GM11168 (cell line): ENCODE measurements at regions not wholly inside any gene's neighbourhood (a gene's known extent, or its start where the extent isn't known, plus 50 kb on each side); places are given as distances from the start of the nearest gene placed in this dataset.

Experiments used
- in situ Hi-C: fragments of 300-500 bp; cut with MboI; formaldehyde crosslinking; loops from one replicate; pipeline ENCODE4 v1.12.0; 2022; ENCODE audit warnings: low sequenced_read_pairs; ENCODE audit not compliant: unreplicated experiment

DNA sequence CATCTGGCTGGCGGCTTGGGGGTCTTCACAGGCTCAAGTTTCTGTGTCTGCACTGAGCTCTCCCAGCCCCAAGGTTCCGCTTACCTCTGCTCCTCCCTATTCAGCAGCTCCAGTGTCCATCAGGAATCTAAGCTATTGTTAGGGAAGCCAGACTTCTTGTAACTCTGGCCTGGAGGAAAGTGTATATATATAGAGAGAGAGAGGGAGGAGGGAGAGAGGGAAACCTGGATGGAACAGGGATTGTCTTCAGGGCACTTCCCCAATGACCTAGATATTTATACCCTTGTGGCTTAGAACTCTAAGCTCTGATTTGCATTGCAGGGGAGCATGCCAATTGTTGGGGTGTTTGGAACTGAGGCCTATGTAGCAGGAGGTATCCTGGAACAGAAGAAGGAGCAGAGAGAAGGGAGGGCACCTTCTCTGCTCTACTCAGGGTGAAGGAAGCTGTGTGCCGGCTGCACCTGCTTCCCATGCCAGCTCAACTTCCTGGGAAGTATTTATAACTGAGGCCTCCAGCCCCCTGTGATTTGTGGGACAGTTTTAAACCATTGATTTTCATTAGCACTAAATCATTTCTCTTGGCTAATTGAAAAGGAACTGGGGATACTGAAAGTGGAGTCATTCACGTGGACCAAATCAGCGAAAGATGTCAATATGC, 70.9 kb downstream of the NAV1 start:
- in situ Hi-C loops = no loop called here

DNA sequence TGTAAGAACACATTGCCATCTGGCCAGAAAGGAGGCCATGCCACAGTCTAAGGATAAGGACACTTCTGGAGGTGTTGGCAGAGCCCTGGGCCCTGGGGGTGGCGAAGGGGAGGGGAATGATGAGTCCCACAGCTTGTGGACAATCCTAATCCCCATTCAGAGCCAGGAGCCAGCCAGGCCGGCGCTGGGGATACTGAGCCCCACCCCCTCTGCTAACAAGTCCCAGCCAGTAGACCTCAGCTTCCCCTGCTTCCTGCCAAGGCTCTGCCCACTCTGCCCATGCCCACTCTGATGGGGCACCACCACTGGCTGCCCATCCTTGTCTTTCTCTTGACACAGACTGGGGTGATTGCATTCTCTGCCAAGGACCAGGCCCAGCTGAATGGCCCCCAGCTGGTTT, 71.9 kb downstream of the NAV1 start:
- in situ Hi-C loops = no loop called here

DNA sequence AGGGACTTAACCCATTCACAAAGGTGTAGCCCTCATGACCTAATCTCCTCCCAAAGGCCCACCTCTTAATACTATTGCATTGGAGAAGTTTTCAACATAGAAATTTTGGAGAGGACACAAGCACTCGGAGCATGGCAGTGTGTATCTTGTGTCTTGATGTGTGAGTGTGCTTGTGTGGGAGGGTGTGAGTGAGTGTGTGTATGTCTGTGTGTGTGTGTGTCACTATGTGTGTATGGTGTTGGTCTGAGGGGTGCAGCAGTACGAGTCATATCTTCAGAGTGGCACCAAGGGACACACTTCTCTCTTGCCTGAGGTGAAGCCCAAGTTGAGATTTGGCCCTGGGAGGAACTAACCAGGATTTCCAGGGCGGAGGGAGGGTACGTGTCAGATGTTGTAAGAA, 73.7 kb downstream of the NAV1 start:
- in situ Hi-C loops = no loop called here

DNA sequence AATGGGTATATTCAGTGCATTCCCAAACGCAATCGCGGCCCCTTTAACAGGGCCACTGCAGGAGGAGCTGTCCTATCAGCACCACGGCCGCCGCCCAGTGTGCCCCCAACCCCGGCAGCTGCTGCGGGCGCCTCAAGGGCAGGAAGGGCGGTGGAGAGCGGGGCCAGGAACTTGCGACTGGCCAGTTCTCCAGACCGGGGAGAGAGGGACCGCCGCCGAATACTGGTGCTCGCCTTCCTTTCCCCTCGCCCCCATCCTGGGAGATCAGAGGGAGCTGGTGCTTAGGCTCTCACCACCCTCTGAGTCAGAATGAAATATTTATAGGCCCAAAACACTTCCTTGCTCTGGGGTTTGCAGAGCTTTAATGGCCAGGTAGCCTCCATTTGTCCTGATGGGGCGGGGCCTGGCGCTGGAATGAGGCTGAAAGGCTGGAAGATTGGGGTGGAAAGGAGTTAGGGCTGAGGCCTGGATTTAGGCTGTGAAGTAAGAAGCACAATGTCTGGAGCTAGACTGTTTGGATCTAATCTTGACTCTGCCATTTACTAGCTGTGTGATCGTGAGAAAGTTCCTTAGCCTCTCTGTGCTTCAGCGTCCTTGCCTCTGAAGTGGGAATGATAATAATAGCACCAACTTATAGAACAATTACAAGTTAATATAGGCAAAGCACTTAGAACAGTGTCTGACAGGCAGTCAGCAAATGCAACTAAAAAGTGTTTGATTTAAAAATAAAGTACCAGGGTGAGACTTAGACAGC, 75.5 kb downstream of the NAV1 start:
- in situ Hi-C loops = no loop called here

DNA sequence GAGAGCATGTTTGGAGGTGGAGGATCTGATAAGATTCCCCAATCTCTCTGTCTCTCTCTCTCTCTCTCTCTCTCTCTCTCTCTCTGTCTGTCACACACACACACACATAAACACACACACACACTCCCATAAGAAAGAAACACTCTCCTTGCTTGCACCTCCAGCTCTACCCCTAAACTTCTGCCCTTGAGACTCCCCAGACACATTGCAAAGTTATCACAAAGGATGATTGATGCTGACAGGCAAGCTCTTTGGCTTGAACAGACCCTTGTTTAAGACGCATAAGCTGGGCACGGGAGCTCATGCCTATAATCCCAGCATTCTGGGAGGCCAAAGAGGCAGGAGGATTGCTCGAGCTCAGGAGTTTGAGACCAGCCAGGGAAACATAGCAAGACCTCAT, 78.2 kb downstream of the NAV1 start:
- in situ Hi-C loops = no loop called here

DNA sequence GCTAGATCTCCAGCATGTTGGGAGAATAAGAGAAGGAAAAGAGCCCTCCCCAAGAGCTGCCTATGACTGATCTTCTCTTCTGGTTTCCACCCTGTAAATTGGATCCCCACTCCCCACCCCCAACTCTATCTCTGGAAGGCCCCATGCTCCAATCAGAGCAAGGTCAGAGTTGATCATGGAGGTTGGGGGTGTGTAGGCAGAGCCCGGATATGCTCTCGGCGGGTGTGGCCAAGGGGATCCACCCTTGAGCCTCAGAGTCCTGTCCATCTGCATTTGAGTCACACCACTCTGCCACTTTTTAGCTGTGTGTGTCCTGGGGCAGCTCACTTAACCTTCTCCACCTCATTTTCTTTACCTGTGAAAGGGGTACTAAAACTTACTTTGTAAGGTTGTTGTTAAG, 79.5 kb downstream of the NAV1 start:
- in situ Hi-C loops = no loop called here

DNA sequence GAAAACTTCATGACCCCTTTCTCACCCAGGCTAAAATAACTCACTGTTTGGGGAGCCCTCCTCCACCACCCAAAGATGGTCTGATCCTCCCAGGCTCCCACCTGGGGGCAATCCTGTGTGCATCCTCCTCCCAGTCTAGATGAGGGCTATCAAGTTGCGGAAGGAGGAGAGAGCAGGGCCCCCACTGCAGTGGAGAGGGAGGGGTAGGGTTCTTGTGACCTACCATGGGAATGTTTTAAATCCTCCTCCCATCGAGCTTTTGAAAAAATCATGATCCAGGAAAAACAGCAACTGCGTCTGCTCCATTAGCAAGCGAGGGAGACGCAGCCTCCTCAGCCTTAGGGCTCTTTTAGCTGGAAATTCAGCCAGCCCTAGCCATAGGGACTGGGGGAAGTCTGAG, 80.0 kb downstream of the NAV1 start:
- in situ Hi-C loops = no loop called here

DNA sequence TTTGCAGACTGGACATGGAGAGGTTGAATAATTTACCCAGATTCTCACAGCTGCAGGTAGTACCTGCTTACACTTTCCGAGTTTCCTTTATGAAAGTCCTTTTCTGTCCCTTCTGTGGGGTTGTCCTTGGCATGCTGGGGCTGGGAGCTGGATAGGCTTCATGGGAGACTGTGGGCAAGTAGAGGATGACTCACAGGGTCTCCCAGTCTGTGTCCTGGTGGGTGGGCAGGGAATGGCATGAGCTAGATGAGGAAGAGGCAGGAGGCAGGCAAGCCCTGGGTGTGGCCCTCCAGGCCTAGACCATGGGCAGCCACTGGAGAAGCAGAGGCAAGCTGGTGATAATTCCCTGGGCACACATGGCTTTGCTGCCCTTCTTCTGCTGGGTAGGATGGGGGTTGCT, 80.6 kb downstream of the NAV1 start:
- in situ Hi-C loops = no loop called here

DNA sequence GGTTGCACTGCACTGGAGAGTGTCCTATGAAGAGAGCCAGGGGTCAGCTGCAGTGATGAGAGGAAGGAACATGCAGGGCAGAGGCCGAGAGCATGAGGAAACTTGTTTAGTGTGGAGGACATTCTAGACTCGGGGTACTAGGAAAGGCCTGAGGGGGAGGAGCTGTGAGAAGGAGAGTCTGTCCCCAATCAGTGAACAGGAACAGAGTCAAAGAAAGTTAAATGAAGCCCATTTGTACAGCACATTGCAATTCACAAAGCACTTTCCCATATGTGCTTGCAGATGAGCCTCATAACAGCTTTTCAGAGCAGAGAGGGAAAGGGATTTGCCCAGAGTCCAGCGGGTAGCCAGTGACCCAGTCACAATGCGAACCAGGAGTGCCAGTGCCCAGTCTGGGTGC, 83.4 kb downstream of the NAV1 start:
- in situ Hi-C loops = no loop called here

DNA sequence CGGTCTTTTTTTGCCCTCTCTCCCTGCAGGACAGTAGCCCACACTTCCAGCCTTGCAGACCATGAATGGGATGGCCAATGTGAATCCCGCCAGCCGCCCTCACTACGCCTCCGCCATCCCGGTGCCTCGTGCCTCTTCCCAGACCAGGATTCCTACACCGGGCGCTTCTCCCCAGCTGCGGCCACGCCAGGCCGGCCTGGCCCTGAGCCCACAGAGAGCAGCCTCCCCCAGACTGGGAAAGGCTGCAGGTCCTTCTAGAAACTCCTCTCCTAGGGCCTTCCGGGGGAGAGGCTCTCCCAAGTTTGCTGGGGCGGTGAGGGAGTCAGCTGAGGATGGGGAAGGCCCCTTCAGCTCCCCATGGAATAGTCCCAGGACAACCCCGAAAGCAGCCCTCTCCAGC, 83.9 kb downstream of the NAV1 start:
- in situ Hi-C loops = no loop called here

DNA sequence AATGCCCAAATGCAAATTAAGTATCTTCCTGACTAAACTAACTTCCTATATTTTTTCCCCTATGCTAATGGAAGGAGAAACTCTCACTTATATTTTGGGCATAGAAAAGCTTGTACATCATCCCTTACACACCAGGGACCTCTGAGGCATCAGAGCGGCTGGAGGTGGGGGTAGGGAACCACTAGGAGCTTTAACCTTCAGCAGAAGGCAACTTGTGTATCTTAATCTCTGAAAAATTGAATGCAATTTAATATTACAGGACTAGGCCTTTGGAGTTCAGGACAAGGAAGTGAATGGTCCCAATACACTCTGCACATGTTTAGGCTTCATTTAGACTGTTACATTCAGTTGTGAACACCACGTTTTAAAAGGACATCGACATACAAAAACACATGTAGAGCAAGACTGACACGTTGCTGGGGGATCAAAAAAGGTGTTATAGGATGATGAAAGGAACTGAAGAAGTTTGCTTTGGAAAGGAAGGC, 85.9 kb downstream of the NAV1 start:
- in situ Hi-C loops = no loop called here

DNA sequence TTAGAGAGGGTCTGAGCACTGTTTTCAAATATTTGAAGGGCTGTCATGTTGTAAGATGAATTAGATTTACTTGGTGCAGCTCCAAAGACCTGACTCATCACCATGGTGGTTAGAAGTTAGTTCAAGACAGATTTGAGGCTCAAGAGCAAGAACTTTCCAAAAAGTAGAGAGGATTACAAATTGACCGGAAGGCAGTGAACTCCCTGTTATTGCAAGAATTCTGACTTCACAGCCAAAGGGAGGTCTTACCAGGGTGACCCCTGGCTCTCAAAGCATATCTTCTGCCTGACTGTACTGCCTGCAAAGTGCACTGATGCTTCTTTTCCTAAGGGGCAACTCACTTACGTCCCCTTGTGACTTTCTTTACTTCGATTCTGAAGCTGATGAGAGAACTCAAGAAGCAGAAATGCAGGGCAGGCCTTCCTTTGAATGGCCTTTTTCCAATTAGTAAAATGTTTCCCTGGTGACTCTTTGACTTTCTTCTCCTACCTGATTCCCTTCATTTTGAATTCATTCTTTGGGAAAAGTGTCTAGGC, 86.4 kb downstream of the NAV1 start:
- in situ Hi-C loops = no loop called here

DNA sequence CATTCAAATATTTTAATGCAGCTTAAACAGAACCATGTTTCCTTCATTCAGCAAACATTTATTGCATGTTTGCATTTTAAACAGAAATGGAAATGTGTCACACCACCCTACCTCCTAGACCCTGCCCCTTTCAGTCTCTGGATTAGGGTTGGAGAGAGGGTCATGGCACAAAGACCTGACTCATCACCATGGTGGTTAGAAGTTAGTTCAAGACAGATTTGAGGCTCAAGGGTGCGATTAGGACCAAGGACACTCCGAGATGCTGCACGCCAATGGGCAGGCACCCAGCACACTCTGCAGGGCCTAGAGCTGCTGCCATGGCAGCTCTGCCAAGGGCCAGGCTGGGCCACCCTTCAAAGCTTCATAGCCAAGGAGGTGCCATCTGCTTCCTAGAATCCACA, 86.9 kb downstream of the NAV1 start:
- in situ Hi-C loops = no loop called here

DNA sequence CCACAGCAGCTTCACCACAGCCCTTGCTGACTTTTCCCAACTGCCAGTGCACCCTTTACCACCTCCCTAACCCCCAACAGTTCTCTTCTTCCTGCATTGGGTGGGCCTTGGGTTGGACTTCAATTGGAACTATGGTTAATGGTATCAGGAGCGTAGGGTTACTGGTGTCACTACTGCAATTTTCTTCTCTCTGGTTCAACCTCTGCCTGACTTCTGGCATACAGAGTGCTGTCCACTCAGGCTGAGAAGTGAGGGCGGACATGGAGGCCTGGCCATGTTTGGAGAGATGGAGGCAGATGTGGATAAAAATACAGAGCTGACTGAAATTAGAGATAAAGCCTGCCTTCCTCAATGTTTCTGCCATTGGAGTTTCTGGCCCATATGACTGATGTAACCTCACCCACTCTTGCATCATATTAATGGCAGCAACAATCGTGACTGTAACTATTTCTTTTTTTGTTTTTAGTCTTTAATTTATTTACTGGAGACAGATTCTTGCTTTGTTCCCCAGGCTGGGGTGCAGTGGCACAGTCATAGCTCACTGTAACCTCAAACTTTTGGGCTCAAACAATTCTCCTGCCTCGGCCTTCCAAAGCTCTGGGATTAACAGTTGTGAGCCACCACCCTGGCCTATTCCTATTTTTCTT, 87.8 kb downstream of the NAV1 start:
- in situ Hi-C loops = no loop called here

DNA sequence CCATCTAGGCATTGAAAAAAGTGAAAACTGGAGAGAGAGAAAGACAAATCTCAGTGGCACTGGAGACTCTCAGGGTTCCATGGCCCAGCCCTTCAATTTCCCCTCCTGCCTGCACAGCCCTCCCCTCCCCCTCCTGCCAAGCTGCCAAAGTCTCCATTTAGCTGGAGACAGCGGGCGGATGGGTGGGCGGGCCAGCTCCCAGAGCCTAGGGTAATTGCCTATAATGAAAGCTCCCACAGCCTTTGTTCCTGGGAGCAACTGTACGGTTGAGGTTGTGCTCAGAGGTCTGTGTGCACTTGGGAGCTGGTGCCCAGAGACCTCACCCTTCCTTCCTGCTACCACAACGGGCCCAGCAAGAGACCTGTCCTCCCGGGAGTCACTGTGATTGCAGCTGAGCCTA, 89.6 kb downstream of the NAV1 start:
- in situ Hi-C loops = no loop called here

DNA sequence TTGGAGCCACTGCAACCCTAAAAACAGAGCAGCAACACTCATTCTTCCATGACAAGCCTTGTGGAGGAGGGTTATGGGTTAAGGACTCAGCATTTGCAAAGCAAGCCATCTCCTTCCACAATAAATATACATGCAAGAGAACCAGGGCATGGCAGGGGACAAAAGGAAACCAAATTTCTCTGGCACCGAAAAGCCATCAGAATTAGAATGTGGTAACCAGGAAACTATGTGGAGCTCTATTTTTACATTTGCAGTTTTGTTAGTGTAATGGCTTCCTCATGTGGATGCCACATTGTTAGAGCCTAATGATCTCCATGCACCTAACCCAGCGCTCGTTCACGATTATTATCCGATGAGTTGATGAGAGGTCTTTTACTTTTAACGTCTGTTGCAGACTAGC, 91.7 kb downstream of the NAV1 start:
- in situ Hi-C loops = no loop called here

DNA sequence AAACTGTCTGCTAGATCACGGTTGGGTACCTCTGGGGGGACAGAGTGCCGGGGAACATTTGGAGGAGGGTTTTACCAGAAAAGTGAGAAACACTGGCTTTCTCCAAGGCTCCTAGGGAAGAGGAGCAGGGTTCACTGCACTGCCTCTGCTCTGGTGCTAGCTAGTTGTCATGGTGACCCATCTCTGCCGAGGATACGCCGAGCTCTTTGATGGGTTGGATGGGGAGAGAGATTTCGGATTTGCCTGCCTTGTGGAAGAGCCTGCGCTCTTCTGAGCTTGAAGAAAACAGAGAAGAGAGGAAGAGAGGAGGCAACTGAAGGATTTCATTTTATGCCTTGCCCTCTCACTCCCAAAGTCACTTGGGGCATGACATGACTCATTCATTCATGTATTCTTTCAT, 92.1 kb downstream of the NAV1 start:
- in situ Hi-C loops = no loop called here

DNA sequence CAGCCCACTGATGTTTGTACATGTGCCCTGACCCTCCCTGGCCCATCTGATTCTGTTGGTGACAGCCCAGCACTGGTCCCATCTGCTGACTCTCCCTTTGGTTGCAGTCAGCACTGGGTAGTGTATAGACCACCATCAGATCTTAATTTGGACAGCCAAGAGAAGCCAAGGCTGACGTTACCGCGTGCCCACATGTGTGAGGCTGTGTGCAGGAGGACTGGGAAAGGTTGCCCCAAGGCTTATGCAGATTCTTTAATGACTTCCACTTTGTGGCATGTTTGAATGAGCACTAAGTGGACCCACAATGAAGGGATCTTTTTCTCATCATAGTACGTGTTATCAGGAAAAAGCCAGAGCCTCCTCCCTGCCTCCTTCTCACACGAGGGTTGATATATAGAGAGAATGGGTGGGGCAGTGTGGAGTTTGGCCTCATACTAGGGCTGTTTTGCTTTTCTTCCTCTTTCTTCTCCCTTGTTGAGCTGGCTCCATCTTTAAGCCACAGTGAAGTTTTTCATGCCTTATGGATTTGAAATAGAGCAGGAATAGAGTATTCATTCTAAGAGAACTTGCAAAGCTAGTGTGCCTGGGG, 93.5 kb downstream of the NAV1 start:
- in situ Hi-C loops = no loop called here

DNA sequence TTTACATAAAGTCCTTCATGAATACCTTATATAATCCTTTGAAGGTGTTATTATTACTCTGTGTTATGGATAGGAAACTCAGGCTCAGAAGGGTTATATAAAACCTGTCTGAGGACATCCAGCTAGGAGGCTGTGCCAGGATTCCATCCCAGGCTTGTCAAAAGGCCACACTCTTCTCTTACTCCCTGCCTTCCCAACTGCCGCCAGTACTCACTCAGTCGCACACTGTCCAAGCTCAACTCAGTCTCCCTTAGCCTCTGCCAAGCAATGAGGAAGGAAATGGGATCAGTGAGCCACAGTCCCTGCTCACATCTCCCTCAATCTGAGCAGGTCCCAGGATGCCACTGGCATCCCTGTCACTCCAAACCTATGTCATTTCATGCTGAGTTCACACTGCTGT, 94.4 kb downstream of the NAV1 start:
- in situ Hi-C loops = no loop called here

DNA sequence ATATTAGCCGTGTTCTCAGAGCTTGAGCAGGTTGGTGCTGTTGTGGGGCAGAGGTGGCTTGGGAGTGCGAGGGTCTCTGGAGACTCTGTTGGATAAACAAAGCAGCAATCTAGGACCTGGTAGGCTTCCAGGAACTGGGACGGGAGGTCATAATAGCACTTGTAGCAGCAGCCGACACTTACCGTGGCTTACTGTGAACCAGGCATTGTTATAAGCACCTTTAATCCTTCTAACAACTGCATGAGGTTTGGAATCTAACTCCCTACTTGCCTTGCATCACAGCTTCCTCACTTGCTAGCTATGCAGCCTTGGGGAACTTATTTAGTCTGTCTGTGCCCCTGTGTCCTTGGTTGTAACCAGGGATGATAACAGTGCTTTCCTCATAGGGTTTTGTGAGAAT, 94.9 kb downstream of the NAV1 start:
- in situ Hi-C loops = no loop called here

DNA sequence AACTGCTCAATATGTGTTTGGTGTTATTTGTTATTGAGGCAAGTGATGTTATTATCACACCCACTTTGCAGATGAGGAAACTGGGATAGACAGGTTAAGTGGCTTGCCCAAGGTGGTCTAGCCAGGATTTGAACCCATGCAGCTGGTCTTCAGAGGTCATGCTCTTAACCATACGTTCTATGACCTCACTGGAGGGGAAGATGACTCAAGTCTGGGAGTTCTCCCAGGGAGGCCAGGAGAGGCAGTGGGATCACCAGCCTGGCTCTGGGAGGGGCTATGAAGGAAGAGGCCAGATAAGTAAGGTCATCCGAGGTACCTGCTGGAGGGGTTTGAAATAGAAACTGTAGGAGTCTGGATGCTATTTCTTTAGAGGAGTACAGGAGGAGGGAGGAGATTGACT, 95.3 kb downstream of the NAV1 start:
- in situ Hi-C loops = no loop called here
